ENCODE measurements at regions not wholly inside any gene's neighbourhood (a gene's known extent, or its start where the extent isn't known, plus 50 kb on each side); places are given as distances from the start of the nearest gene placed in this dataset.
"Not testable (repeated sequence)": the region's sequence is repeated elsewhere in the genome, so short reads cannot be mapped to it uniquely, and the experiment has no call there.

- Mint-ChIP-seq H3K9me3 (no peaks in the 10 kb centered on the region), H3K27ac (no peak overlapping the region), H3K27me3 (no peaks in the 10 kb centered on the region), H3K4me3 (no peak overlapping the region), H3K36me3 (no peaks in the 10 kb centered on the region), H3K4me1 (ENCODE audit: unreplicated experiment) (no peaks in the 10 kb centered on the region)
- no peak for DNase-seq (ENCODE audit: extremely low spot score, unreplicated experiment)
- TF ChIP-seq, protein P1, sequence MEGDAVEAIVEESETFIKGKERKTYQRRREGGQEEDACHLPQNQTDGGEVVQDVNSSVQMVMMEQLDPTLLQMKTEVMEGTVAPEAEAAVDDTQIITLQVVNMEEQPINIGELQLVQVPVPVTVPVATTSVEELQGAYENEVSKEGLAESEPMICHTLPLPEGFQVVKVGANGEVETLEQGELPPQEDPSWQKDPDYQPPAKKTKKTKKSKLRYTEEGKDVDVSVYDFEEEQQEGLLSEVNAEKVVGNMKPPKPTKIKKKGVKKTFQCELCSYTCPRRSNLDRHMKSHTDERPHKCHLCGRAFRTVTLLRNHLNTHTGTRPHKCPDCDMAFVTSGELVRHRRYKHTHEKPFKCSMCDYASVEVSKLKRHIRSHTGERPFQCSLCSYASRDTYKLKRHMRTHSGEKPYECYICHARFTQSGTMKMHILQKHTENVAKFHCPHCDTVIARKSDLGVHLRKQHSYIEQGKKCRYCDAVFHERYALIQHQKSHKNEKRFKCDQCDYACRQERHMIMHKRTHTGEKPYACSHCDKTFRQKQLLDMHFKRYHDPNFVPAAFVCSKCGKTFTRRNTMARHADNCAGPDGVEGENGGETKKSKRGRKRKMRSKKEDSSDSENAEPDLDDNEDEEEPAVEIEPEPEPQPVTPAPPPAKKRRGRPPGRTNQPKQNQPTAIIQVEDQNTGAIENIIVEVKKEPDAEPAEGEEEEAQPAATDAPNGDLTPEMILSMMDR (conservative IDR thresholded peaks at IDR 0.05) = no peak
Measured at GRCh38 chr18:66419400-66419799, 184.5 kb downstream of the CDH19 start.

GRCh38 chr18:66410692-66411091 lies 193.2 kb downstream of the CDH19 start:
- Mint-ChIP-seq H3K4me3 (no peak overlapping the region), H3K36me3 (no peaks in the 10 kb centered on the region), H3K9me3 (peaks cover 3% of the 10 kb centered on the region), H3K4me1 (ENCODE audit: unreplicated experiment) (no peaks in the 10 kb centered on the region), H3K27me3 (no peaks in the 10 kb centered on the region), H3K27ac (no peak overlapping the region)
- TF ChIP-seq, protein P1 (conservative IDR thresholded peaks at IDR 0.05) = no peak
- DNase-seq (ENCODE audit: extremely low spot score, unreplicated experiment) = no peak

- Mint-ChIP-seq H3K36me3 (no peaks in the 10 kb centered on the region), H3K4me3 (no peak overlapping the region), H3K27me3 (no peaks in the 10 kb centered on the region), H3K9me3 (peaks cover 5% of the 10 kb centered on the region), H3K4me1 (ENCODE audit: unreplicated experiment) (no peaks in the 10 kb centered on the region), H3K27ac (no peak overlapping the region)
- DNase-seq (ENCODE audit: extremely low spot score, unreplicated experiment) = no peak
- TF ChIP-seq, protein P1 (conservative IDR thresholded peaks at IDR 0.05) = no peak
Measured at GRCh38 chr18:66395671-66396218, 208.1 kb downstream of the CDH19 start.

- no peak overlapping the region for H3K4me3 Mint-ChIP-seq
- H3K36me3 Mint-ChIP-seq = no peaks in the 10 kb centered on the region
- TF ChIP-seq, protein P1 (conservative IDR thresholded peaks at IDR 0.05) = no peak
- no peaks in the 10 kb centered on the region for H3K4me1 Mint-ChIP-seq (ENCODE audit: unreplicated experiment)
- peaks cover 9% of the 10 kb centered on the region for H3K9me3 Mint-ChIP-seq
- DNase-seq (ENCODE audit: extremely low spot score, unreplicated experiment) = no peak
- no peaks in the 10 kb centered on the region for H3K27me3 Mint-ChIP-seq
- no peak overlapping the region for H3K27ac Mint-ChIP-seq
Measured at GRCh38 chr18:66393463-66393862, 210.4 kb downstream of the CDH19 start.

- H3K27ac Mint-ChIP-seq = no peak overlapping the region
- no peaks in the 10 kb centered on the region for H3K36me3 Mint-ChIP-seq
- no peak overlapping the region for H3K4me3 Mint-ChIP-seq
- H3K4me1 Mint-ChIP-seq (ENCODE audit: unreplicated experiment) = no peaks in the 10 kb centered on the region
- no peak for DNase-seq (ENCODE audit: extremely low spot score, unreplicated experiment)
- H3K9me3 Mint-ChIP-seq = peaks cover 9% of the 10 kb centered on the region
- no peaks in the 10 kb centered on the region for H3K27me3 Mint-ChIP-seq
- TF ChIP-seq, protein P1 (conservative IDR thresholded peaks at IDR 0.05) = no peak
Measured at GRCh38 chr18:66377291-66377690, 226.6 kb downstream of the CDH19 start.

GRCh38 chr18:66375391-66375790 lies 228.5 kb downstream of the CDH19 start:
- H3K4me3 Mint-ChIP-seq; H3K4me1 Mint-ChIP-seq (ENCODE audit: unreplicated experiment); H3K27me3 Mint-ChIP-seq; H3K36me3 Mint-ChIP-seq; DNase-seq (ENCODE audit: extremely low spot score, unreplicated experiment); H3K27ac Mint-ChIP-seq; H3K9me3 Mint-ChIP-seq: not testable (repeated sequence)

All from type B pancreatic cell (in vitro differentiated cells).